HepG2 (cell line): ENCODE measurements at regions not wholly inside any gene's neighbourhood (a gene's known extent, or its start where the extent isn't known, plus 50 kb on each side); places are given as distances from the start of the nearest gene placed in this dataset.
A peak's percentile ranks its signal among the peaks of the same experiment; 100 is the strongest.

Experiments
- FOXM1 ChIP-seq: sonication (generic); formaldehyde crosslinking; IDR thresholded peaks from 2 replicates; pipeline ENCODE4 v1.5.0; 2020; ENCODE audit warnings: missing genetic modification reagents
- PLRG1 ChIP-seq: fragments of 450-650 bp; conservative IDR thresholded peaks from 2 replicates; pipeline ENCODE4 v1.6.1; 2016
- SIX4 ChIP-seq: sonication (generic); formaldehyde crosslinking; IDR thresholded peaks from 2 replicates; pipeline ENCODE4 v1.4.0; 2020; ENCODE audit warnings: missing genetic modification reagents
- SMAD1 ChIP-seq: sonication (generic); formaldehyde crosslinking; IDR thresholded peaks from 2 replicates; pipeline ENCODE4 v1.4.0; 2020; ENCODE audit warnings: missing genetic modification reagents, low read depth, mild to moderate bottlenecking, borderline replicate concordance
- SRY ChIP-seq: sonication (generic); formaldehyde crosslinking; IDR thresholded peaks from 2 replicates; pipeline ENCODE4 v1.8.0; 2022; ENCODE audit warnings: mild to moderate bottlenecking, missing genetic modification reagents
- TCF12 ChIP-seq, 2 experiments: fragments of 450-650 bp in 1 of 2; sonication (generic) in 1 of 2; formaldehyde crosslinking in 1 of 2; IDR thresholded peaks; 2 replicates each; pipeline versions ENCODE4 v1.6.1 to v1.8.0; 2017 to 2022; ENCODE audit warnings: antibody characterized with exemption in 1 of 2, mild to moderate bottlenecking in 1 of 2, missing genetic modification reagents in 1 of 2, moderate library complexity in 1 of 2
- YY1 ChIP-seq: IDR thresholded peaks from 2 replicates; pipeline ENCODE4 v1.6.1; 2011; ENCODE audit warnings: low read length, low read depth, moderate library complexity, mild to moderate bottlenecking; ENCODE audit not compliant: insufficient read depth, insufficient replicate concordance
- ZNF12 ChIP-seq: sonication (generic); formaldehyde crosslinking; IDR thresholded peaks from 2 replicates; pipeline ENCODE4 v1.5.0; 2020; ENCODE audit warnings: missing genetic modification reagents
- ZNF317 ChIP-seq: sonication (generic); formaldehyde crosslinking; IDR thresholded peaks from 2 replicates; pipeline ENCODE4 v1.5.0; 2020; ENCODE audit warnings: mild to moderate bottlenecking, missing genetic modification reagents
- ZNF484 ChIP-seq: sonication (generic); formaldehyde crosslinking; IDR thresholded peaks from 2 replicates; pipeline ENCODE4 v1.5.1; 2020; ENCODE audit warnings: mild to moderate bottlenecking, low read depth, missing genetic modification reagents, borderline replicate concordance
- ZNF577 ChIP-seq: sonication (generic); formaldehyde crosslinking; IDR thresholded peaks from 2 replicates; pipeline ENCODE4 v1.4.0; 2020; ENCODE audit warnings: mild to moderate bottlenecking, low read depth, missing genetic modification reagents, borderline replicate concordance
- TF ChIP-seq, protein P1 (sequence below), 2 experiments: sonication (generic) in 1 of 2; formaldehyde crosslinking in 1 of 2; IDR thresholded peaks; 2 replicates each; pipeline versions ENCODE4 v1.4.0 to v1.6.1; 2016 to 2020; ENCODE audit warnings: borderline replicate concordance in 1 of 2, low read depth in 1 of 2, mild to moderate bottlenecking in 1 of 2, missing genetic modification reagents in 1 of 2
- TF ChIP-seq, protein P2 (sequence below): sonication (generic); formaldehyde crosslinking; IDR thresholded peaks from 2 replicates; pipeline ENCODE4 v1.5.0; 2020; ENCODE audit warnings: mild to moderate bottlenecking, missing genetic modification reagents, moderate library complexity
- TF ChIP-seq, protein P3 (sequence below): sonication (generic); formaldehyde crosslinking; IDR thresholded peaks from 2 replicates; pipeline ENCODE4 v1.8.1; 2023; ENCODE audit warnings: mild to moderate bottlenecking, moderate library complexity, missing genetic modification reagents
- TF ChIP-seq, protein P4 (sequence below): IDR thresholded peaks from 2 replicates; pipeline ENCODE4 v1.6.1; 2016; ENCODE audit warnings: low read depth, control low read depth
- TF ChIP-seq, protein P5 (sequence below): IDR thresholded peaks from 2 replicates; pipeline ENCODE4 v1.6.1; 2016; ENCODE audit warnings: mild to moderate bottlenecking, missing biosample characterization, missing genetic modification reagents
- TF ChIP-seq, protein P6 (sequence below): IDR thresholded peaks from 2 replicates; pipeline ENCODE4 v1.6.1; 2016; ENCODE audit warnings: mild to moderate bottlenecking

DNA sequence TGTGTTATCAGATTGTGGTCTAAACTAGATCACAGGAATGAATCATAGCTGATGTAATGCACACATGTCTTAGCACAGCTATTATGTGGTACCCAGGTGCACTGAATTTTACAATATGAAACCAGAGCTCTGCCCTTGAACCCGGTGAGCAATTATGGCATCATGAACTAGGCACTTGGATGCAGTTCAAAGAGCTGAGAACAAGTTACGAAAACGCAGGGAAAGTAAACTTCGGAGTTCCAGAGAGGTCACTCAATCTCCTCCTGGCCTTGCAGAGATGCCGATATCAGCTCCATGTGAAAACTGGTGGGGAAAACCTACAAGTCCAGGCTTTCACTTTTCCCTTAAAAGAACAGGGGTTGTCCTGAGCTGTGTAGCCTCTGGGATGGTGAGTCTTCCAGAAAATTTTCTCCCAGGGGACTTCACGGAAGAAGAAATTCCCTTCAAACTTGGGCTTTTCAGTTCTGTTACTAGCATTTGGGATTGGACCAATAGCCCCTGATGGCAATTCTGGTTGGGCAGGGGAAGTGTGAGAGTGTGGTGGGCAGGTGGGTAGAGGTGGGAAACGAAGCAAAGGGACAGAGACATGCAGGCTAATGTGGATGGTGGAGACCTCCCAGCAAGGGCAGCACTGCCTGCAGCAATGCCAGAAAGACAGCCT, 71.1 kb upstream of the SH3BP4 start (continued):
- TF ChIP-seq, protein P1, sequence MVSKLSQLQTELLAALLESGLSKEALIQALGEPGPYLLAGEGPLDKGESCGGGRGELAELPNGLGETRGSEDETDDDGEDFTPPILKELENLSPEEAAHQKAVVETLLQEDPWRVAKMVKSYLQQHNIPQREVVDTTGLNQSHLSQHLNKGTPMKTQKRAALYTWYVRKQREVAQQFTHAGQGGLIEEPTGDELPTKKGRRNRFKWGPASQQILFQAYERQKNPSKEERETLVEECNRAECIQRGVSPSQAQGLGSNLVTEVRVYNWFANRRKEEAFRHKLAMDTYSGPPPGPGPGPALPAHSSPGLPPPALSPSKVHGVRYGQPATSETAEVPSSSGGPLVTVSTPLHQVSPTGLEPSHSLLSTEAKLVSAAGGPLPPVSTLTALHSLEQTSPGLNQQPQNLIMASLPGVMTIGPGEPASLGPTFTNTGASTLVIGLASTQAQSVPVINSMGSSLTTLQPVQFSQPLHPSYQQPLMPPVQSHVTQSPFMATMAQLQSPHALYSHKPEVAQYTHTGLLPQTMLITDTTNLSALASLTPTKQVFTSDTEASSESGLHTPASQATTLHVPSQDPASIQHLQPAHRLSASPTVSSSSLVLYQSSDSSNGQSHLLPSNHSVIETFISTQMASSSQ (IDR thresholded peaks at IDR 0.05; ENCODE audit: low read depth), result peak; percentile 74; the same call in 1 of the 2 replicates
- TF ChIP-seq, protein P1 (CRISPR knock-in tag; IDR thresholded peaks at IDR 0.05; ENCODE audit: borderline replicate concordance), result peak; percentile 91; the same call in 1 of the 2 replicates
- no peak for TF ChIP-seq ZNF484
- TF ChIP-seq ZNF577 (CRISPR knock-in tag), result no peak
- no peak; the same call in 1 of the 2 replicates for TF ChIP-seq FOXM1 (CRISPR knock-in tag)
- no peak for TF ChIP-seq TCF12 (IDR thresholded peaks at IDR 0.05)
- TF ChIP-seq TCF12 (CRISPR knock-in tag; IDR thresholded peaks at IDR 0.05), result peak; percentile 97
- TF ChIP-seq, protein P2, sequence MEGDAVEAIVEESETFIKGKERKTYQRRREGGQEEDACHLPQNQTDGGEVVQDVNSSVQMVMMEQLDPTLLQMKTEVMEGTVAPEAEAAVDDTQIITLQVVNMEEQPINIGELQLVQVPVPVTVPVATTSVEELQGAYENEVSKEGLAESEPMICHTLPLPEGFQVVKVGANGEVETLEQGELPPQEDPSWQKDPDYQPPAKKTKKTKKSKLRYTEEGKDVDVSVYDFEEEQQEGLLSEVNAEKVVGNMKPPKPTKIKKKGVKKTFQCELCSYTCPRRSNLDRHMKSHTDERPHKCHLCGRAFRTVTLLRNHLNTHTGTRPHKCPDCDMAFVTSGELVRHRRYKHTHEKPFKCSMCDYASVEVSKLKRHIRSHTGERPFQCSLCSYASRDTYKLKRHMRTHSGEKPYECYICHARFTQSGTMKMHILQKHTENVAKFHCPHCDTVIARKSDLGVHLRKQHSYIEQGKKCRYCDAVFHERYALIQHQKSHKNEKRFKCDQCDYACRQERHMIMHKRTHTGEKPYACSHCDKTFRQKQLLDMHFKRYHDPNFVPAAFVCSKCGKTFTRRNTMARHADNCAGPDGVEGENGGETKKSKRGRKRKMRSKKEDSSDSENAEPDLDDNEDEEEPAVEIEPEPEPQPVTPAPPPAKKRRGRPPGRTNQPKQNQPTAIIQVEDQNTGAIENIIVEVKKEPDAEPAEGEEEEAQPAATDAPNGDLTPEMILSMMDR (CRISPR knock-in tag), result peak; percentile 33; the same call in 1 of the 2 replicates
- TF ChIP-seq SIX4 (CRISPR knock-in tag), result peak; percentile 99
- peak; percentile 86 for TF ChIP-seq ZNF317 (CRISPR knock-in tag)
- no peak for TF ChIP-seq PLRG1
- no peak for TF ChIP-seq SRY (CRISPR knock-in tag)
- TF ChIP-seq YY1, result no peak
- TF ChIP-seq SMAD1 (CRISPR knock-in tag), result no peak
- TF ChIP-seq, protein P3, sequence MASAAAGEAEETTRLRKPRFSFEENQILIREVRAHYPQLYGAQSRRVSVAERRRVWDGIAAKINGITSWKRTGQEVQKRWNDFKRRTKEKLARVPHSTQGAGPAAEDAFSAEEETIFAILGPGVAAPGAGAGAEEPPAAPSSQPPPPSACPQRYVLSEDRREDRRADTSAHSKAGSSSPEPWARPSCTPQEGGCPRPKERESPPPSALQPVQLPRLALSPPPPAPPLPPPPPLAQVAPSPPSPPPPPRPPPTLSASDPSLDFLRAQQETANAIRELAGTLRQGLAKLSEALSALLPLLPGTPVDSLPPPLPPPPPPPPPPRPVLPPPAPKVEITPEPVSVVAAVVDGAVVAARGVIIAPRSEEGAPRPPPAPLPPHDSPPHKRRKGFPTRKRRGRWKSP, result peak; percentile 78; the same call in 1 of the 2 replicates
- TF ChIP-seq, protein P4, sequence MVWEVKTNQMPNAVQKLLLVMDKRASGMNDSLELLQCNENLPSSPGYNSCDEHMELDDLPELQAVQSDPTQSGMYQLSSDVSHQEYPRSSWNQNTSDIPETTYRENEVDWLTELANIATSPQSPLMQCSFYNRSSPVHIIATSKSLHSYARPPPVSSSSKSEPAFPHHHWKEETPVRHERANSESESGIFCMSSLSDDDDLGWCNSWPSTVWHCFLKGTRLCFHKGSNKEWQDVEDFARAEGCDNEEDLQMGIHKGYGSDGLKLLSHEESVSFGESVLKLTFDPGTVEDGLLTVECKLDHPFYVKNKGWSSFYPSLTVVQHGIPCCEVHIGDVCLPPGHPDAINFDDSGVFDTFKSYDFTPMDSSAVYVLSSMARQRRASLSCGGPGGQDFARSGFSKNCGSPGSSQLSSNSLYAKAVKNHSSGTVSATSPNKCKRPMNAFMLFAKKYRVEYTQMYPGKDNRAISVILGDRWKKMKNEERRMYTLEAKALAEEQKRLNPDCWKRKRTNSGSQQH (CRISPR knock-in tag), result peak; percentile 93
- TF ChIP-seq, protein P5, sequence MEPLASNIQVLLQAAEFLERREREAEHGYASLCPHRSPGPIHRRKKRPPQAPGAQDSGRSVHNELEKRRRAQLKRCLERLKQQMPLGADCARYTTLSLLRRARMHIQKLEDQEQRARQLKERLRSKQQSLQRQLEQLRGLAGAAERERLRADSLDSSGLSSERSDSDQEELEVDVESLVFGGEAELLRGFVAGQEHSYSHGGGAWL (CRISPR knock-in tag), result no peak
- TF ChIP-seq, protein P6, sequence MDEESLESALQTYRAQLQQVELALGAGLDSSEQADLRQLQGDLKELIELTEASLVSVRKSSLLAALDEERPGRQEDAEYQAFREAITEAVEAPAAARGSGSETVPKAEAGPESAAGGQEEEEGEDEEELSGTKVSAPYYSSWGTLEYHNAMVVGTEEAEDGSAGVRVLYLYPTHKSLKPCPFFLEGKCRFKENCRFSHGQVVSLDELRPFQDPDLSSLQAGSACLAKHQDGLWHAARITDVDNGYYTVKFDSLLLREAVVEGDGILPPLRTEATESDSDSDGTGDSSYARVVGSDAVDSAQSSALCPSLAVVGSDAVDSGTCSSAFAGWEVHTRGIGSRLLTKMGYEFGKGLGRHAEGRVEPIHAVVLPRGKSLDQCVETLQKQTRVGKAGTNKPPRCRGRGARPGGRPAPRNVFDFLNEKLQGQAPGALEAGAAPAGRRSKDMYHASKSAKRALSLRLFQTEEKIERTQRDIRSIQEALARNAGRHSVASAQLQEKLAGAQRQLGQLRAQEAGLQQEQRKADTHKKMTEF, result peak; percentile 99
- peak; percentile 78; the same call in 1 of the 2 replicates for TF ChIP-seq ZNF12 (CRISPR knock-in tag)
